ENCODE measurements at regions not wholly inside any gene's neighbourhood (a gene's known extent, or its start where the extent isn't known, plus 50 kb on each side); places are given as distances from the start of the nearest gene placed in this dataset.
A peak's percentile ranks its signal among the peaks of the same experiment; 100 is the strongest.

GRCh38 chr7:13416071-13416470, 573.4 kb downstream of the ETV1 start:
- DNase-seq (ENCODE audit: low read depth), result no peak
- H3K4me3 ChIP-seq (ENCODE audit: low read depth, low read length), result no peak overlapping the region
- TF ChIP-seq CTCF (IDR thresholded peaks at IDR 0.05; ENCODE audit: control insufficient read depth, extremely low read depth, insufficient read depth), result no peak

GRCh38 chr7:13416544-13416943, 572.9 kb downstream of the ETV1 start:
- no peak for TF ChIP-seq CTCF (IDR thresholded peaks at IDR 0.05; ENCODE audit: control insufficient read depth, extremely low read depth, insufficient read depth)
- no peak overlapping the region for H3K4me3 ChIP-seq (ENCODE audit: low read depth, low read length)
- DNase-seq (ENCODE audit: low read depth), result no peak

GRCh38 chr7:13420726-13421125, 568.7 kb downstream of the ETV1 start:
- DNase-seq (ENCODE audit: low read depth), result peak; percentile 79
- H3K4me3 ChIP-seq (ENCODE audit: low read depth, low read length), result no peak overlapping the region

GRCh38 chr7:13421776-13422175, 567.7 kb downstream of the ETV1 start:
- H3K4me3 ChIP-seq (ENCODE audit: low read depth, low read length), result no peak overlapping the region
- no peak for TF ChIP-seq CTCF (IDR thresholded peaks at IDR 0.05; ENCODE audit: control insufficient read depth, extremely low read depth, insufficient read depth)
- no peak for DNase-seq (ENCODE audit: low read depth)

More at GRCh38 chr7:13420726-13421125, 568.7 kb downstream of the ETV1 start:
- no peak for TF ChIP-seq CTCF (IDR thresholded peaks at IDR 0.05; ENCODE audit: control insufficient read depth, extremely low read depth, insufficient read depth)

GRCh38 chr7:13433946-13434345, 555.5 kb downstream of the ETV1 start:
- DNase-seq (ENCODE audit: low read depth), result no peak
- no peak for TF ChIP-seq CTCF (IDR thresholded peaks at IDR 0.05; ENCODE audit: control insufficient read depth, extremely low read depth, insufficient read depth)

GRCh38 chr7:13442226-13442625, 547.2 kb downstream of the ETV1 start:
- no peak overlapping the region for H3K4me3 ChIP-seq (ENCODE audit: low read depth, low read length)
- DNase-seq (ENCODE audit: low read depth), result no peak
- no peak for TF ChIP-seq CTCF (IDR thresholded peaks at IDR 0.05; ENCODE audit: control insufficient read depth, extremely low read depth, insufficient read depth)

More at GRCh38 chr7:13433946-13434345, 555.5 kb downstream of the ETV1 start:
- H3K4me3 ChIP-seq (ENCODE audit: low read depth, low read length), result no peak overlapping the region

GRCh38 chr7:13447637-13448036, 541.8 kb downstream of the ETV1 start:
- no peak for TF ChIP-seq CTCF (IDR thresholded peaks at IDR 0.05; ENCODE audit: control insufficient read depth, extremely low read depth, insufficient read depth)
- no peak overlapping the region for H3K4me3 ChIP-seq (ENCODE audit: low read depth, low read length)
- no peak for DNase-seq (ENCODE audit: low read depth)
